NCI-H2107 treated with DMSO at 0.1 percent for 48 hours (cell line): ENCODE measurements at regions not wholly inside any gene's neighbourhood (a gene's known extent, or its start where the extent isn't known, plus 50 kb on each side); places are given as distances from the start of the nearest gene placed in this dataset.

Source experiments
- DNase-seq: peaks from one replicate; lab custom pipeline; 2025; ENCODE audit not compliant: unreplicated experiment; lab: John Stamatoyannopoulos, UW

- DNase-seq: peak; percentile 79
These were observed 54.8 kb upstream of the DLG1 start for GRCh38 chr3:197353001-197353866.

GRCh38 chr3:197352382-197352781 is 54.0 kb upstream of the DLG1 start:
- no peak for DNase-seq

GRCh38 chr3:197350446-197350845 is 52.0 kb upstream of the DLG1 start:
- no peak for DNase-seq

DNA sequence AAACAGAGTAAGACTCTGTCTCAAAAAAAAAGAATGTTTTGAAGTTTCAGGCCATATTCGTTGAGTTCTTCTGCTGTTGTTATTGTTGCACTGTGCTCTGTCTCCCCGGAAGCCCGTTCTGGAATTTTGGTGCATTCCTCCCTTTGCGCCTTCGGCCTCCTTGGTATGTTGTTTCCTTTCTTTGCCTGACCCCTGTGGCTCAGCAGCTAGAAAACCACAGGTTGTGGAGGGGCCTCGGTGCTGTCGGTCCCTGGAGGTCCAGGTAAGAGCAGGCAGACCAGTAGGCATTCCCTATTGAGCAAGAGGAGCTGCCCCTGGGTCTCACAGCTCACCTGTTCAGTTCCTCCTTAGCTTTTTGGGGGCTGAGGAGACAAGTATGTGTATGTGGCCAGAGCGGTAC is 51.0 kb upstream of the DLG1 start:
- no peak for DNase-seq
